B cell (primary cell): ENCODE measurements at regions not wholly inside any gene's neighbourhood (a gene's known extent, or its start where the extent isn't known, plus 50 kb on each side); places are given as distances from the start of the nearest gene placed in this dataset.

Experiments used
- ATAC-seq: fragments of 200-7000 bp; cut with Tn5 transposase; one replicate; pipeline ENCODE4 v1.10.0; 2021; ENCODE audit warnings: low read depth, mild to moderate bottlenecking, moderate number of reproducible peaks, moderate library complexity
- CTCF ChIA-PET: fragments of 350-600 bp; sonication (Branson Sonifier 250); formaldehyde crosslinking; loops from one replicate; lab custom pipeline; 2021; ENCODE audit warnings: antibody characterized with exemption, inconsistent platforms; lab: Charles Lee
- POLR2A ChIA-PET: fragments of 350-600 bp; sonication (Branson Sonifier 250); formaldehyde crosslinking; loops from one replicate; lab custom pipeline; 2021; ENCODE audit warnings: antibody characterized with exemption; lab: Charles Lee
- DNase-seq: peaks from one replicate; pipeline ENCODE4 v3.0.0; 2013
- H2AFZ ChIP-seq: 2 replicates; pipeline ENCODE4 v1.6.1; 2012; ENCODE audit warnings: mild to moderate bottlenecking, low read depth, low read length; ENCODE audit not compliant: insufficient read depth, poor library complexity, severe bottlenecking
- H3K27ac ChIP-seq, 2 donors: 1 replicate in 1 of 2; 2 replicates in 1 of 2; pipeline ENCODE4 v1.5.1; 2012 to 2013; ENCODE audit warnings: low read length in 2 of 2, mild to moderate bottlenecking in 2 of 2, moderate library complexity in 1 of 2
- H3K27me3 ChIP-seq, 4 experiments: fragments of 200-600 bp in 1 of 4; sonication (generic) in 1 of 4; replicated peaks in 1 of 4; 1 replicate in 2 of 4; 2 replicates in 2 of 4; pipeline versions ENCODE4 v1.6.1 to v1.7.0; 2013 to 2016; ENCODE audit warnings: low read length in 3 of 4, mild to moderate bottlenecking in 2 of 4, mixed read lengths in 1 of 4, moderate library complexity in 1 of 4; ENCODE audit not compliant: insufficient read depth in 4 of 4, control insufficient read depth in 3 of 4; ENCODE audit errors: control extremely low read depth in 1 of 4
- H3K36me3 ChIP-seq, 2 experiments: replicated peaks in 1 of 2; 1 replicate in 1 of 2; 2 replicates in 1 of 2; pipeline versions ENCODE4 v1.6.1 to v1.7.1; 2013; ENCODE audit warnings: low read length in 1 of 2; ENCODE audit not compliant: insufficient read depth in 2 of 2, control insufficient read depth in 1 of 2; ENCODE audit errors: control extremely low read depth in 1 of 2, extremely low read depth in 1 of 2
- H3K4me1 ChIP-seq, 2 donors: fragments of 200-600 bp in 1 of 2; sonication (generic) in 1 of 2; 1 replicate in 1 of 2; 2 replicates in 1 of 2; pipeline versions ENCODE4 v1.5.1 to v1.6.1; 2013 to 2017; ENCODE audit warnings: low read length in 2 of 2; ENCODE audit not compliant: control insufficient read depth in 2 of 2, insufficient read depth in 2 of 2
- H3K4me2 ChIP-seq: replicated peaks from 2 replicates; pipeline ENCODE3; 2012; ENCODE audit warnings: mild to moderate bottlenecking, low read depth, low read length; ENCODE audit not compliant: poor library complexity, severe bottlenecking
- H3K4me3 ChIP-seq, 5 experiments: fragments of 200-600 bp in 1 of 5; sonication (generic) in 1 of 5; 1 replicate in 3 of 5; 2 replicates in 2 of 5; pipeline versions ENCODE4 v1.5.1 to v1.7.0; 2011 to 2016; ENCODE audit warnings: low read length in 4 of 5, mild to moderate bottlenecking in 4 of 5, low read depth in 2 of 5, control low read depth in 1 of 5, moderate library complexity in 1 of 5; ENCODE audit not compliant: insufficient read depth in 1 of 5; ENCODE audit errors: control extremely low read depth in 1 of 5, extremely low read depth in 1 of 5
- H3K79me2 ChIP-seq: fragments of 200-600 bp; sonication (generic); one replicate; pipeline ENCODE4 v1.6.0; 2016; ENCODE audit warnings: low read length; ENCODE audit not compliant: control insufficient read depth, insufficient read depth
- H3K9ac ChIP-seq: fragments of 200-600 bp; sonication (generic); 2 replicates; pipeline ENCODE4 v1.6.1; 2017; ENCODE audit warnings: mild to moderate bottlenecking, low read length, moderate library complexity
- H3K9me3 ChIP-seq, 3 donors: one replicate each; pipeline versions ENCODE4 v1.6.1 to v1.7.1; 2013; ENCODE audit warnings: low read length in 2 of 3; ENCODE audit not compliant: control insufficient read depth in 2 of 3, insufficient read depth in 1 of 3; ENCODE audit errors: control extremely low read depth in 1 of 3
- H4K20me1 ChIP-seq: 2 replicates; pipeline ENCODE4 v1.6.0; 2012; ENCODE audit warnings: mild to moderate bottlenecking, low read length; ENCODE audit not compliant: insufficient read depth, control insufficient read depth, poor library complexity, severe bottlenecking
- H3K27ac Mint-ChIP-seq: one replicate; pipeline ENCODE4 v1.8.0; 2021; ENCODE audit warnings: mixed read lengths
- H3K27me3 Mint-ChIP-seq: one replicate; pipeline ENCODE4 v1.8.0; 2021; ENCODE audit warnings: mixed read lengths
- H3K4me1 Mint-ChIP-seq: one replicate; pipeline ENCODE4 v1.8.0; 2021; ENCODE audit warnings: mixed read lengths
- H3K4me3 Mint-ChIP-seq: one replicate; pipeline ENCODE4 v1.8.0; 2021; ENCODE audit warnings: mixed read lengths
- H3K9me3 Mint-ChIP-seq: one replicate; pipeline ENCODE4 v1.8.0; 2022; ENCODE audit warnings: mixed read lengths; ENCODE audit not compliant: insufficient read depth
- EZH2 ChIP-seq: IDR thresholded peaks from 2 replicates; pipeline ENCODE4 v1.6.1; 2012; ENCODE audit warnings: borderline replicate concordance, low read depth, mild to moderate bottlenecking, moderate library complexity, low read length; ENCODE audit not compliant: insufficient read depth, poor library complexity, severe bottlenecking
- WGBS: methylation state at CpG from one replicate; pipeline ENCODE4 v1.1.5; 2013; ENCODE audit warnings: missing lambda C conversion rate; ENCODE audit not compliant: insufficient coverage; 5-methylcytosine and 5-hydroxymethylcytosine counted together
- intact Hi-C: fragments of 100-400 bp; cut with micrococcal nuclease; formaldehyde crosslinking; loops from one replicate; pipeline ENCODE4 v1.10.0; 2022
- TF ChIP-seq, protein P1 (sequence below): fragments of 200-600 bp; IDR thresholded peaks from one replicate; pipeline ENCODE4 v1.8.0; 2022; ENCODE audit warnings: antibody characterized with exemption, mild to moderate bottlenecking

DNA sequence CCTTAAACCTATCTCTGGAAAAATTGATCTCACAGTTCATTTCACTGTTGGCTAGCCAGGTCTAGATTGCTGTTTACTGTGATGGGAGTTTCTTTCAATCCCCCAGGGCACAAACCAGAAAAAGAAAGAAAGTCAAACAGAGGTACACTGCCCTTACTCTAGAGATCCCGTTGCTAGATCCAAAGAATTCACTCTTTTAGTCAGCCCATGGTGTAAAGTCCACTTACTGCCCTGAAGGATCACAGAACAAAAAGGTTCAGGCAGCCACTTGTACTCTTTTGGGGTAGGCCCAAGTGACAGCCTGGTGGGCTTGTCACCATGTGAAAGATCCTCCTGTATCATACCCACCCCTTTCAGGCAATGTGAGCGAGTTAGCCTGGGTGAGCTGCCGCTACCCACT is 162.6 kb upstream of the CCDC179 start:
- no peak overlapping the region for H3K4me2 ChIP-seq
- H3K4me1 ChIP-seq, result no peaks in the 10 kb centered on the region
- no peaks in the 10 kb centered on the region for H4K20me1 ChIP-seq
- no peak overlapping the region for H3K27ac Mint-ChIP-seq
- DNase-seq, result no peak
- no peak overlapping the region for H3K4me3 ChIP-seq
- intact Hi-C loops, result no loop called here
- H3K27me3 ChIP-seq, result no peaks in the 10 kb centered on the region
- H3K79me2 ChIP-seq, result no peaks in the 10 kb centered on the region
- H3K9me3 Mint-ChIP-seq, result no peaks in the 10 kb centered on the region
- POLR2A ChIA-PET, result no interaction called here
- H3K36me3 ChIP-seq, result no peaks in the 10 kb centered on the region
- no peaks in the 10 kb centered on the region for H3K27me3 Mint-ChIP-seq
- WGBS, result no CpG with 5 or more reads among the region's 3 CpGs
- no peaks in the 10 kb centered on the region for H3K9me3 ChIP-seq
- no peak overlapping the region for H3K4me3 Mint-ChIP-seq
- no peak for ATAC-seq
- CTCF ChIA-PET, result no interaction called here
- no peak overlapping the region for H3K27ac ChIP-seq
- TF ChIP-seq, protein P1, sequence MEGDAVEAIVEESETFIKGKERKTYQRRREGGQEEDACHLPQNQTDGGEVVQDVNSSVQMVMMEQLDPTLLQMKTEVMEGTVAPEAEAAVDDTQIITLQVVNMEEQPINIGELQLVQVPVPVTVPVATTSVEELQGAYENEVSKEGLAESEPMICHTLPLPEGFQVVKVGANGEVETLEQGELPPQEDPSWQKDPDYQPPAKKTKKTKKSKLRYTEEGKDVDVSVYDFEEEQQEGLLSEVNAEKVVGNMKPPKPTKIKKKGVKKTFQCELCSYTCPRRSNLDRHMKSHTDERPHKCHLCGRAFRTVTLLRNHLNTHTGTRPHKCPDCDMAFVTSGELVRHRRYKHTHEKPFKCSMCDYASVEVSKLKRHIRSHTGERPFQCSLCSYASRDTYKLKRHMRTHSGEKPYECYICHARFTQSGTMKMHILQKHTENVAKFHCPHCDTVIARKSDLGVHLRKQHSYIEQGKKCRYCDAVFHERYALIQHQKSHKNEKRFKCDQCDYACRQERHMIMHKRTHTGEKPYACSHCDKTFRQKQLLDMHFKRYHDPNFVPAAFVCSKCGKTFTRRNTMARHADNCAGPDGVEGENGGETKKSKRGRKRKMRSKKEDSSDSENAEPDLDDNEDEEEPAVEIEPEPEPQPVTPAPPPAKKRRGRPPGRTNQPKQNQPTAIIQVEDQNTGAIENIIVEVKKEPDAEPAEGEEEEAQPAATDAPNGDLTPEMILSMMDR, result no peak
- TF ChIP-seq EZH2, result no peak
- H3K4me1 Mint-ChIP-seq, result no peaks in the 10 kb centered on the region
- no peak overlapping the region for H2AFZ ChIP-seq
- no peak overlapping the region for H3K9ac ChIP-seq

DNA sequence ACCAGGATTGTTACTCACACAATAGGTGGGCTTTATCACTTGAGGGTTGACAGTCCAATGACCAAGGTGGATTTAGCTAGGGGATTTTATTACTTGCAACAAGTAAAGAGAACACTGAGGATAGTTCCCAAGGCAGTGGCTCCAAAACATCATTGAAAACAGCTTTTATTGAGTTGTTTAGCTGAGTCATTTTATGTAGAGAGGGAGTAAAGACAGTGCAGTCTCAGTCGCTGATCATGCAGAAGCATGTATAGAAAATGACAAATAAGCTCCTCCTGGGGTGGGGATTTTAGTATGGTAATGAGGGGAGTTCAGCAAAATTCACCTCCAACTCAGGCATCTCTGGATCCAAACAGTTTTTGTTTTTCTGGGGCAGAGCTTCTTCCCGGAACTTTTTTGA is 163.0 kb upstream of the CCDC179 start:
- no peak overlapping the region for H3K4me2 ChIP-seq
- H3K27ac ChIP-seq, result no peak overlapping the region
- Mint-ChIP-seq H3K4me1 (no peaks in the 10 kb centered on the region), H3K4me3 (no peak overlapping the region), H3K27ac (no peak overlapping the region), H3K9me3 (no peaks in the 10 kb centered on the region), H3K27me3 (no peaks in the 10 kb centered on the region)
- ChIA-PET CTCF (no interaction called here), POLR2A (no interaction called here)
- no peaks in the 10 kb centered on the region for H3K9me3 ChIP-seq
- H3K79me2 ChIP-seq, result no peaks in the 10 kb centered on the region
- ATAC-seq (no peak), DNase-seq (no peak)
- intact Hi-C loops, result no loop called here
- no peaks in the 10 kb centered on the region for H3K27me3 ChIP-seq
- no peak overlapping the region for H2AFZ ChIP-seq
- no peaks in the 10 kb centered on the region for H4K20me1 ChIP-seq
- no peak overlapping the region for H3K4me3 ChIP-seq
- 69% methylated on average over 2 of the region's 2 CpGs for WGBS
- H3K9ac ChIP-seq, result no peak overlapping the region
- no peaks in the 10 kb centered on the region for H3K4me1 ChIP-seq
- no peaks in the 10 kb centered on the region for H3K36me3 ChIP-seq
- no peak for TF ChIP-seq EZH2
